Naive thymus-derived CD4-positive, alpha-beta T cell (primary cell): ENCODE measurements at regions not wholly inside any gene's neighbourhood (a gene's known extent, or its start where the extent isn't known, plus 50 kb on each side); places are given as distances from the start of the nearest gene placed in this dataset.
A peak's percentile ranks its signal among the peaks of the same experiment; 100 is the strongest.
"Not testable (repeated sequence)": the region's sequence is repeated elsewhere in the genome, so short reads cannot be mapped to it uniquely, and the experiment has no call there.

Source experiments
- ATAC-seq: fragments of 150-1000 bp; cut with Tn5 transposase; 2 replicates; pipeline ENCODE4 v1.10.0; 2021; ENCODE audit warnings: mild to moderate bottlenecking, moderate library complexity
- CTCF ChIA-PET: fragments of 350-600 bp; sonication (Branson Sonifier 250); formaldehyde crosslinking; loops from one replicate; lab custom pipeline; 2021; ENCODE audit warnings: antibody characterized with exemption; lab: Charles Lee
- POLR2A ChIA-PET: fragments of 350-600 bp; sonication (Branson Sonifier 250); formaldehyde crosslinking; loops from one replicate; lab custom pipeline; 2021; ENCODE audit warnings: antibody characterized with exemption, inconsistent platforms; lab: Charles Lee
- DNase-seq, 9 donors: peaks; one replicate each; pipeline versions ENCODE4 v3.0.0 to v3.0.0-alpha.2; 2020 to 2022; ENCODE audit warnings: mixed read lengths in 1 of 9
- H3K27ac ChIP-seq: one replicate; pipeline ENCODE4 v1.7.0; 2013; ENCODE audit warnings: mild to moderate bottlenecking, low read depth, low read length, moderate library complexity
- H3K27me3 ChIP-seq, 2 donors: one replicate each; pipeline ENCODE4 v1.7.0; 2013; ENCODE audit warnings: low read length in 2 of 2, mild to moderate bottlenecking in 2 of 2, moderate library complexity in 2 of 2; ENCODE audit not compliant: control insufficient read depth in 2 of 2, insufficient read depth in 2 of 2
- H3K36me3 ChIP-seq, 3 experiments: 1 replicate in 2 of 3; 2 replicates in 1 of 3; pipeline ENCODE4 v1.7.0; 2013; ENCODE audit warnings: low read length in 3 of 3, mild to moderate bottlenecking in 3 of 3, moderate library complexity in 1 of 3; ENCODE audit not compliant: insufficient read depth in 3 of 3, control insufficient read depth in 2 of 3
- H3K4me1 ChIP-seq, 2 donors: one replicate each; pipeline ENCODE4 v1.7.0; 2013; ENCODE audit warnings: low read length in 2 of 2, mild to moderate bottlenecking in 2 of 2, moderate library complexity in 1 of 2; ENCODE audit not compliant: control insufficient read depth in 2 of 2, insufficient read depth in 2 of 2
- H3K4me3 ChIP-seq: 2 replicates; pipeline ENCODE4 v1.7.0; 2013; ENCODE audit warnings: mild to moderate bottlenecking, low read length
- H3K9me3 ChIP-seq, 3 experiments: 1 replicate in 2 of 3; 2 replicates in 1 of 3; pipeline ENCODE4 v1.7.0; 2013; ENCODE audit warnings: low read length in 3 of 3; ENCODE audit not compliant: control insufficient read depth in 2 of 3
- H3K27ac Mint-ChIP-seq, 9 donors: one replicate each; pipeline ENCODE4 v1.8.0; 2020 to 2022; ENCODE audit warnings: mixed read lengths in 9 of 9, mild to moderate bottlenecking in 8 of 9, moderate library complexity in 5 of 9, inconsistent platforms in 2 of 9
- H3K27me3 Mint-ChIP-seq, 5 donors: one replicate each; pipeline ENCODE4 v1.8.0; 2021 to 2022; ENCODE audit warnings: mixed read lengths in 5 of 5, mild to moderate bottlenecking in 1 of 5
- H3K36me3 Mint-ChIP-seq, 5 donors: one replicate each; pipeline ENCODE4 v1.8.0; 2020 to 2022; ENCODE audit warnings: mixed read lengths in 5 of 5, mild to moderate bottlenecking in 3 of 5, inconsistent platforms in 1 of 5
- H3K4me1 Mint-ChIP-seq, 7 donors: one replicate each; pipeline ENCODE4 v1.8.0; 2020 to 2022; ENCODE audit warnings: mixed read lengths in 7 of 7, mild to moderate bottlenecking in 3 of 7, inconsistent platforms in 1 of 7
- H3K4me3 Mint-ChIP-seq, 10 donors: one replicate each; pipeline ENCODE4 v1.8.0; 2020 to 2022; ENCODE audit warnings: mild to moderate bottlenecking in 10 of 10, mixed read lengths in 10 of 10, moderate library complexity in 6 of 10, inconsistent platforms in 2 of 10
- H3K9me3 Mint-ChIP-seq, 11 donors: one replicate each; pipeline ENCODE4 v1.8.0; 2020 to 2022; ENCODE audit warnings: mixed read lengths in 11 of 11, mild to moderate bottlenecking in 4 of 11, inconsistent platforms in 1 of 11, moderate library complexity in 1 of 11
- intact Hi-C, 2 donors: fragments of 100-400 bp; cut with micrococcal nuclease; formaldehyde crosslinking; loops; one replicate each; pipeline ENCODE4 v1.15.1; 2023

GRCh38 chr5:91937121-91937520, 554.0 kb upstream of the ARRDC3 start:
- ChIA-PET POLR2A (no interaction called here), CTCF (no interaction called here)

GRCh38 chr5:91929522-91929817, 546.4 kb upstream of the ARRDC3 start:
- intact Hi-C loops: loop anchor here (5.0 to 10.0 kb wide), 2 partner anchors 887 to 1985 kb away; no protein-coding TSS in a partner anchor
- Mint-ChIP-seq H3K27me3 (peaks cover 0 to 6% (median 0%) of the 10 kb centered on the region in 5 donors), H3K4me1 (no peaks in the 10 kb centered on the region), H3K4me3 (no peak overlapping the region), H3K9me3 (peaks cover 0 to 5% (median 0%) of the 10 kb centered on the region in 11 donors), H3K36me3 (no peaks in the 10 kb centered on the region), H3K27ac (no peak overlapping the region)
- ChIA-PET POLR2A (no interaction called here), CTCF (no interaction called here)
- ATAC-seq (no peak), DNase-seq (no peak)
- Histone ChIP-seq H3K9me3 (no peaks in the 10 kb centered on the region), H3K27ac (no peak overlapping the region), H3K27me3 (no peaks in the 10 kb centered on the region), H3K4me3 (no peak overlapping the region), H3K36me3 (no peaks in the 10 kb centered on the region), H3K4me1 (no peaks in the 10 kb centered on the region)

More at GRCh38 chr5:91937121-91937520, 554.0 kb upstream of the ARRDC3 start:
- ATAC-seq (no peak), DNase-seq (no peak)
- Histone ChIP-seq H3K9me3 (no peaks in the 10 kb centered on the region), H3K27ac (no peak overlapping the region), H3K27me3 (no peaks in the 10 kb centered on the region), H3K4me1 (no peaks in the 10 kb centered on the region), H3K36me3 (no peaks in the 10 kb centered on the region), H3K4me3 (no peak overlapping the region)
- no peaks in the 10 kb centered on the region for H3K4me1 Mint-ChIP-seq
- intact Hi-C loops: no loop called here
- H3K27me3 Mint-ChIP-seq: no peaks in the 10 kb centered on the region
- peaks cover 0 to 3% (median 0%) of the 10 kb centered on the region in 11 donors for H3K9me3 Mint-ChIP-seq
- no peak overlapping the region for H3K4me3 Mint-ChIP-seq
- no peak overlapping the region for H3K27ac Mint-ChIP-seq
- H3K36me3 Mint-ChIP-seq: no peaks in the 10 kb centered on the region

GRCh38 chr5:91928754-91929521, 545.8 kb upstream of the ARRDC3 start:
- Histone ChIP-seq H3K27me3 (no peaks in the 10 kb centered on the region), H3K27ac (no peak overlapping the region), H3K36me3 (no peaks in the 10 kb centered on the region), H3K4me1 (no peaks in the 10 kb centered on the region), H3K4me3 (no peak overlapping the region), H3K9me3 (no peaks in the 10 kb centered on the region)
- Mint-ChIP-seq H3K4me3 (no peak overlapping the region), H3K9me3 (peaks cover 0 to 5% (median 0%) of the 10 kb centered on the region in 11 donors), H3K27ac (no peak overlapping the region), H3K27me3 (peaks cover 0 to 6% (median 0%) of the 10 kb centered on the region in 5 donors), H3K36me3 (no peaks in the 10 kb centered on the region), H3K4me1 (no peaks in the 10 kb centered on the region)
- ChIA-PET POLR2A (no interaction called here), CTCF (no interaction called here)
- ATAC-seq: no peak
- intact Hi-C loops: loop anchor here (5.0 to 10.0 kb wide), 2 partner anchors 887 to 1986 kb away; no protein-coding TSS in a partner anchor
- peak in 1 of 9 donors; percentile 2 for DNase-seq

GRCh38 chr5:91927439-91927838, 544.3 kb upstream of the ARRDC3 start:
- H3K27ac Mint-ChIP-seq: no peak overlapping the region
- ChIA-PET CTCF (no interaction called here), POLR2A (no interaction called here)
- H3K4me1 Mint-ChIP-seq: no peaks in the 10 kb centered on the region
- H3K4me3 Mint-ChIP-seq: no peak overlapping the region
- Histone ChIP-seq H3K27me3 (no peaks in the 10 kb centered on the region), H3K27ac (no peak overlapping the region), H3K4me1 (no peaks in the 10 kb centered on the region), H3K36me3 (no peaks in the 10 kb centered on the region), H3K9me3 (no peaks in the 10 kb centered on the region), H3K4me3 (no peak overlapping the region)
- H3K36me3 Mint-ChIP-seq: no peaks in the 10 kb centered on the region
- H3K9me3 Mint-ChIP-seq: peaks cover 0 to 5% (median 0%) of the 10 kb centered on the region in 11 donors
- H3K27me3 Mint-ChIP-seq: peaks cover 0 to 6% (median 0%) of the 10 kb centered on the region in 5 donors
- DNase-seq (no peak), ATAC-seq (no peak)
- intact Hi-C loops: loop anchor here (5.0 to 10.0 kb wide), 2 partner anchors 885 to 1987 kb away; no protein-coding TSS in a partner anchor

- Mint-ChIP-seq H3K27me3 (no peaks in the 10 kb centered on the region), H3K36me3 (no peaks in the 10 kb centered on the region), H3K27ac (no peak overlapping the region), H3K9me3 (no peaks in the 10 kb centered on the region), H3K4me3 (no peak overlapping the region), H3K4me1 (no peaks in the 10 kb centered on the region)
- ATAC-seq (no peak), DNase-seq (no peak)
- ChIA-PET POLR2A (no interaction called here), CTCF (no interaction called here)
- H3K36me3 ChIP-seq: no peaks in the 10 kb centered on the region
- H3K27ac ChIP-seq: no peak overlapping the region
- no peak overlapping the region for H3K4me3 ChIP-seq
- intact Hi-C loops: loop anchor here (5.0 to 10.0 kb wide), 2 partner anchors 883 to 1990 kb away; no protein-coding TSS in a partner anchor
- H3K27me3 ChIP-seq: no peaks in the 10 kb centered on the region
- no peaks in the 10 kb centered on the region for H3K9me3 ChIP-seq
- H3K4me1 ChIP-seq: no peaks in the 10 kb centered on the region
Observed at GRCh38 chr5:91925249-91925648, 542.1 kb upstream of the ARRDC3 start.

GRCh38 chr5:91917037-91917814, 534.1 kb upstream of the ARRDC3 start:
- H3K4me3 Mint-ChIP-seq, DNase-seq, H3K27ac Mint-ChIP-seq, H3K4me1 Mint-ChIP-seq, ATAC-seq, H3K27me3 Mint-ChIP-seq, CTCF ChIA-PET, H3K36me3 ChIP-seq, intact Hi-C loops, H3K9me3 ChIP-seq, H3K36me3 Mint-ChIP-seq, H3K27ac ChIP-seq, POLR2A ChIA-PET, H3K4me3 ChIP-seq, H3K27me3 ChIP-seq, H3K9me3 Mint-ChIP-seq, H3K4me1 ChIP-seq: not testable (repeated sequence)
